ENCODE measurements at regions not wholly inside any gene's neighbourhood (a gene's known extent, or its start where the extent isn't known, plus 50 kb on each side); places are given as distances from the start of the nearest gene placed in this dataset.
"Not testable (repeated sequence)": the region's sequence is repeated elsewhere in the genome, so short reads cannot be mapped to it uniquely, and the experiment has no call there.

DNA sequence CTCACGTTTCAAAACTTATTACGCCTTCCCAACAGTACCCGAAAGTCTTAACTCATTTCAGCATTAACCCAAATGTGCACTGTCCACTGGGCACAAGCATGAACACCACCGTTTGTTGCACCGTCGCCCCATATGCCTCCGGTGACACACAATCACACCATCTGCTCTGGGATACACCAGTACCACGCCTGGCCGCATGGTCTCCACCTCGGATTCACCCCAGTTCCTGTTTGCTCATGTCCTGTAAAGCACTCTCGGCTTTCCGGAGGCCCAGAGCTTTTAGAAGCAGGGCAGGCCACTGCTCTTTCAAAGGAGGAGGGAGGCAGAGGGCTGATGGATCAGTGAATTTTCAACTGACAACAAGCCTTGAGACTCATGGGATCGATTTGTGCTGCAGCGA is 1570.0 kb upstream of the DEFB115 start:
- in situ Hi-C loops (cut with MboI; ENCODE audit: low pct_unique_long_range_greater_than_20kb, low sequenced_read_pairs): no loop called here
- no peak for DNase-seq

DNA sequence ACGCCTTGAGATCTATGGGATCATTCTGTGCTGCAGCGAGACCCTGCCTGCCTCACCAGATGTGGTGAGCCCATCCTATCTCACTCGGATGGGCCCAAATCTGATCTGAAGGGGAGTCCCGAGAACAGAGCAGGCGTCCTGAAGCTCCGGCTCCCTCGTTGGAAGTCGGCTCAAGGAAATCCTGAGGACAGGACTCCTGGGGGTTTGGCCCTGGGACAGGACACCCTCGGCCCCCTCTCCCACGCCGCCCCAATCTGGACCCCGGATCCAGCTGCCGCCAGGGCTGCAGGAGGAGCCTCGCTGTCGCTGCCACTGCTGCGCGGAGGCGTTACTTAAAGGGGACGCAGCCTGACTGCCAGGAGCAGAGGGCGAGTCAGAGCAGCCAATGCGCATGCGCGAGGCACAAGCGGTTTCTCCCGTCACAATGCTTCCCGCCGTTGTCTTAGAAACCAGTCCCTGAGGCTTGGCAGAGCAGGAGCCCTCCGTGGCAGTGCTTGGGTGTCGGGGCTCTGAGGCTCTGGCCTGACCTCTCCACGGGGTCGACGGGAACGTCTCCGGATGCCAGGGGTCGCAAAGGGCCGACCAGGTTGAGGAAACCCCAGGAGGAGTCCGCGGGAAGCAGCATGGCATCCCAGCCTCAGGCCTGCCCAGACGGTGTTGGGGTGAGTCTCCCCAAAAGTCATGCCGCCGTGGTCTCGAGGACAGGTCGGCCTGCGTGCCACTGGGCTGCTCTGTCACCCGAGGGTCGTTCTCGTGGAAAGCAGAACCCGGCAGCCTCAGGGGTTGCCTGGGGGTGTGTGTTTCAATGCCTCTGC is 1567.8 kb upstream of the DEFB115 start:
- in situ Hi-C loops (cut with MboI; ENCODE audit: low pct_unique_long_range_greater_than_20kb, low sequenced_read_pairs): no loop called here
- DNase-seq: no peak

- in situ Hi-C loops (cut with MboI; ENCODE audit: low pct_unique_long_range_greater_than_20kb, low sequenced_read_pairs): no loop called here
- DNase-seq: no peak
These were observed 1567.2 kb upstream of the DEFB115 start for GRCh38 chr20:29690274-29690673.

- no peak for DNase-seq
- in situ Hi-C loops (cut with MboI; ENCODE audit: low pct_unique_long_range_greater_than_20kb, low sequenced_read_pairs): no loop called here
These were observed 1516.9 kb upstream of the DEFB115 start for GRCh38 chr20:29740601-29740950.

DNA sequence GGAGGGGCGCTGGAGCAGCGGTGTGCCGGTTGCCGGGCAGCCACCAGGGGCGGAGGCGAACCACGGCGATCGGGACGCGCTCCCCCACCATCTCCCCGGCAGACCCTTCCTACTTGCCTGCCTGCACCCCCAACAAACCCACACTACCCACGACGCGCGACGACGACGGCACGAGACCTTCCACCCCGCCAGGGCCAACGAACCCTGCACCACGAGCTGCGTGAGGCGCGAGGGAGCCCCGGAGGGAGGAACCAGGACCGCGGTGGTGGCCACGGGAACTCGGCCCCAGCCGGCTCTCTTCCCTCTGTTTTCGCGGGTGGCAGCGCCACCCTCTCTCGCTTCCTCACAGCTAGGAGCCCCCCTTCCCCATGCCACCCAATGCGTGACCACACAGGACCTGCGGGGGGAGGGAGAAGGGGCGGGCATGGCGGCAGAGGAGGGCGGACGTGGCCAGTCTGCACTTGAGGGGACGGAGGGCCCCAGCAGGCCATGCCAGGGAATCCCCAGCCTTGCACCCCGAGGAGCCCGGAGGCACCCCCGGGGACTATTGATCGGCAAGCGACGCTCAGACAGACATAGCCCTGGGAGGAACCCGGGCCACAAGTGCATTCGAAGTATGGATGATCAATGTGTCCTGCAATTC is 1516.4 kb upstream of the DEFB115 start:
- no peak for DNase-seq
- in situ Hi-C loops (cut with MboI; ENCODE audit: low pct_unique_long_range_greater_than_20kb, low sequenced_read_pairs): no loop called here

DNA sequence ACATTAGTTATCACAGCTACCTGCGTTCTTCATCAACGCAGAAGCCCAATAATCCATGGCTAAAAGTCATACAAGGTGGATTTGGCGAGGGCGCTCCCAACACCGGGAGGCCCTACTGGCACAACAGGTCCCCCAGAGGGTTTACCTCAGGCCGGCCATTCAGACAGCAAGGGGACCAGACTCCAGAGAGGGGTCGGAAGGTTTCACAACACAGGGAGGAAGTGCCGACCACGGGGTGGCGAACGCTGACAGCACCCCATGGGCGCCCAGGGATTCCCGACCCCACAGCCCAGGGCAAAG is 1515.9 kb upstream of the DEFB115 start:
- in situ Hi-C loops (cut with MboI; ENCODE audit: low pct_unique_long_range_greater_than_20kb, low sequenced_read_pairs): no loop called here
- no peak for DNase-seq

DNA sequence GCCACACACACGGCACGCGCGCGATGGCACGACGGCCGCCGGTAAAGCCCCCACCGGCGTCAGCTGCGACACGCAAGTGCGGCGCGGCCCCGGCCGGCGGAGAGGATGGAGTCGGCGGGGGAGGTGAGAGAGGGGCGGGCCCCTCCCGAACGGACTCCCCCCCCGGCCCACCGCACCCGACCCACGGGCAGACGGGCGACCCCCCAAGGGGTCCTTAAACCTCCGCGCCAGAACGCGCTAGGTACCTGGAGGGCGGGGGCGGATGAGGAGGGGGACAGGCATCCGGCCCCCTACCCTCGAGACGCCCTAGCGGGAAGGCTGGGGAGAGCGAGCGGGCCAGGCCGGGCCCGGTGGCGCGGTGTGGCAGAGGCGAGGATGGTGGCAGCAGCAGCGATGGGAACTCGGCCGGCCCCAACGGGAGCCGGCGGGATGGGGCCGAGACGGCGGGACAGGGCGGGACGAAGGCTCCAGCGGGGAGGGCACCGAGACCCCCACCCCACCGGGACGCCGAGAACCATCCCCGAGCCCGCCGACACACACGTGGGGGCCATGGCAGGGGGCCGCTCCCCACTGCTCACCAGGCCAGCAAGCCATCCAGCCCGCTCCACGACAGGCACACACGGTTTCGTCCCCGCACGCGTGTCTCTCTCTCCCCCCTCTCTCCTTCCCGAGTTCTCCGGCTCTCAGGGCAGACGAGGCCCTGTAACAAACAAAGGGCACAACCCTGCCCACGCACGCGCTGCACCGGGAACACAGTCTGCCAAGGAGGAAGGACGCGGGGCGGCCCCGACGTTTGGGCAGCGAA is 1515.4 kb upstream of the DEFB115 start:
- in situ Hi-C loops (cut with MboI; ENCODE audit: low pct_unique_long_range_greater_than_20kb, low sequenced_read_pairs): no loop called here

DNA sequence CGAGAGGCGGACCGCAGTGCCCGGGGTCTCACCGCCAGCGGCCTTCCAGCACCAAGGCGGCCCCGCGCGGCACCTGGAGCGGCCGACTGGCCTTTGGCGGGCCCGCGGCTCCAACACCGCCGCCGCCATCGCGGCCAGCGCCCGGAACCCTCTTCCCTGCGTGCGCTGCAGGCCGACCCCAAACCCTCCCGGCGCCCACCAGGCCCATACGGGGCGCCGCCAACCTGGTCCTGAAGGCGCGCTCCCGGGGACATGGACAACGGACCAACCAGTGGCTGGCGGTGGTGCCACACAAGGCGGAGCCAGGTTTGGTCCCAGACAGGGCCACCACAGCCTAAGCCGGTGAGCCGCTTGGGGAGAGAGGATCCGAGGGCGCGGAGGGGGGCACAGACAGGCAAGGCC is 1514.8 kb upstream of the DEFB115 start:
- no peak for DNase-seq
- in situ Hi-C loops (cut with MboI; ENCODE audit: low pct_unique_long_range_greater_than_20kb, low sequenced_read_pairs): no loop called here

More for the DNA sequence above, 1515.4 kb upstream of the DEFB115 start:
- DNase-seq: no peak

DNA sequence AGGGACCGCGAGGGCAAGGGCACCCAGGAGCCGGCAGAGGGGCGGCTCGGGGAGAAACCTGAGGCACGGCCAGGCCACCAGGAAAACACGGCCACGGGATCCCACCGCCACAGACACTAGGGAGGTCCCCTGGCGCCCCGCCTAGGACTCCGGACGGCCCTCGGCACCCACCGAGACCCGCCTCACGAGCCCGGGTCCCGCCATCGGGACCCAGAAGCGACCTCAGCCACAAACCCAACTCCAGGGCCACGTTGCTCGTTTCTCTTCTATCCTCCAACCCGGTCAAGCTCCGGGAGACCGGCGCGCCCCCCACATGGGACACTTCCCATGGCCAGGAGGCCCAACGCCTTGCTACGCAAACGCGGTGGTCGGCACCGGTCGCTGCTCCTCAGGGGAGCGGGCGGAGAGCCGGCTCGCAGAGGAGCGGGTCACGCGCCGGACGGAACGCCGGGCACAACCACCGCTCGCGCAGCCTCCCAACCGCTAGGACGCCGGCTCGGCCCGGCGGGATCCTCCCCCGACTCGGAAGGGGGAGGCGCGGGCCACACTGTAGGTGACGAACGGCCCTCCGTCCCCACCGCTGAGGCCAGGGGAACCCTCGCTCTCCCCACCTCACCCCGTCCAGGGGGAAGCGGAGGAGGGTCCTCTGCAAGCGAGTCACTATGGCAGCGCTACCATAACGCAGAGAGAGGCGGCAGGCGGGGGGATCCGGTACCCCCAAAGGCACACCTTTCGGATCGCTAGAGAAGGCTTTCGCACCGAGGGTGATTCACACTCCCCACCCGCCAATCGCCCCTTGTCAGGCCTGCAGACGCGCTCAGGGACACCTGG is 1514.1 kb upstream of the DEFB115 start:
- no peak for DNase-seq
- in situ Hi-C loops (cut with MboI; ENCODE audit: low pct_unique_long_range_greater_than_20kb, low sequenced_read_pairs): no loop called here

DNA sequence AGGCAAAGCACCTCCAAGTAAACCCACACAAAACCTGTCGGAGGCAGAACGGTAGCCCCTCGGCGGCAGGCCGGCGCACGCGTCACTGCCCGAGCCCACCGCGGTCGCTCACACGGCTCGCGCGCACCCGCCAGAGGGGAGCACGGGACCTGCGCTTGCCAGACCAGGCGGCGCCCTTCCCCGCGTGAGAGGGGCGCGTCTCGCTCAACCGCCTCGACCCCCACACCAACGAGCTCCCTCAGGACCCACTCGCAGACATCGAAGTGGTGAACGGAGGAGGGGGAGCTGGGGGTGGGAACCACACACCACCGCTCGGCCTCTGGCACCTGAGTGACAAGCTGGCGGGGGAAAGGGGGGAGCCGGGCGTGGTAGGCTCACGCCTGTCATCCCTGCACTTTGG is 1513.4 kb upstream of the DEFB115 start:
- DNase-seq: no peak
- in situ Hi-C loops (cut with MboI; ENCODE audit: low pct_unique_long_range_greater_than_20kb, low sequenced_read_pairs): no loop called here

- DNase-seq; in situ Hi-C loops (cut with MboI; ENCODE audit: low pct_unique_long_range_greater_than_20kb, low sequenced_read_pairs): not testable (repeated sequence)
These were observed 1511.8 kb upstream of the DEFB115 start for GRCh38 chr20:29745534-29746245.

DNA sequence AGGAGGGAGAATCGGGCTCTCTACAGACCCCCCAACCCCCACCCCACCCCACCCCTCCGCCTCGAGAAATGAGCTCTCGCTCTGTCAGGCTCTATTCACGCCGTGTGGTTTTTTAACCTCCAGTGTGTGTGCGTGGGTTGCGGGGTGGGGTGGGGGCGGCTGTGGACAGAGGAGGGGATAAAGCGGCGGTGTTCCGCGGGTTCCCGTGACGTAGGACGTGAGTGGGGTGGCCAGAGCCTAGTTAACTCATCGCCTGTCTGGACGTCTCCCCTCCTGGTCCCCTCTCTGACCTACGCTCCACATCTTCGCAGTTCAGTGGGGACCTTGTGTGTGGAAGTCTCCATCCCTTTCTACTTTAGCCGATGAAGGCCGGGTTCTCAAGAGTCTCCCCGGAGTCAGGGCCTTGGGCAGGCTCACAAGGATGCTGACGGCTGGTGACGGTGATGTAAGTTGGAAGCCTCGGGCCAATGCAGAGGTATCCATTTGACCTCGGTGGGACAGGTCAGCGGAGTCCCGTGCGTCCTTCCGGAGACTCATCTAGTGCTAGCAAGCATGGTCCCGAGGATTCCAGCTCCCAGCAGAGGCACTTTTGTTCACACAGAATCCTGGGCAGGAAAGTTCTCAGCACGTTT is 1507.1 kb upstream of the DEFB115 start:
- in situ Hi-C loops (cut with MboI; ENCODE audit: low pct_unique_long_range_greater_than_20kb, low sequenced_read_pairs): no loop called here

DNA sequence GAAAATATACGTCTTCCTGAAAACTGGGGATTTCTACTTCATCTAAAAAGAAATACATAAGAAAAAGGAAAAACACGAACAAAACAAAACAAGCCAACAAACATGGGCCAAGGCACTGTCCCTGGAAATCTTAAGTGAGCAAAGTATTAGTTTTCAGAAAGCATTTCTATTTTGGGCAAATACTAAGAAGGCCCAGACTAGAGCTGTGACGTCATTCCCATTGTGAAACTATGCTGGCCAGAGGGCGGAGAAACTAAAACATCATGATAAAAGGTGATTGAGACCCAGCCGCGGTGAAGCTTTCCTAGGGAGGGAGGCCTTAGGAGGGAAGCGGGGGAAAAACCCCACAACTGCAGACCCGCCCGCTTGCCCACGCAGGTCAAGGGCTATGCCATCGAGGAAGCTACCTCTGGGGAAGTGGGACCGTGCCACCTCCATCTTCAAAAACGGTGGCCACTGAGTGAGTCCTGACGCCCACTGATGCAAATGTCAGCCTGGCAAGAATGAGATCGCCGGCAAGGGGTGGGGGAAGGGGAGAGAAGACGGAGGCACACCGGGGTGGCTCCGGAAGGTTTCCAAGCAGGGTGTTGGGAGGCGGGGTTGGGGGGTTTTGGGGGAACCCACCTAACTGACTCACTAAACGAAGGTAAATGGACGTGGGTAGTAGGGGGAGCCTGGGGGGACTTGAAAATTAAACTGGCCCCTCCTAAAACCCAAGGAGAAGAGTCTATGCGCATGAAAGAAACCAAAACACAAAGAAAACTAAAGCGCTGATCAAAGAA is 1504.6 kb upstream of the DEFB115 start:
- in situ Hi-C loops (cut with MboI; ENCODE audit: low pct_unique_long_range_greater_than_20kb, low sequenced_read_pairs); DNase-seq: not testable (repeated sequence)

More for the DNA sequence above, 1507.1 kb upstream of the DEFB115 start:
- DNase-seq: no peak

DNA sequence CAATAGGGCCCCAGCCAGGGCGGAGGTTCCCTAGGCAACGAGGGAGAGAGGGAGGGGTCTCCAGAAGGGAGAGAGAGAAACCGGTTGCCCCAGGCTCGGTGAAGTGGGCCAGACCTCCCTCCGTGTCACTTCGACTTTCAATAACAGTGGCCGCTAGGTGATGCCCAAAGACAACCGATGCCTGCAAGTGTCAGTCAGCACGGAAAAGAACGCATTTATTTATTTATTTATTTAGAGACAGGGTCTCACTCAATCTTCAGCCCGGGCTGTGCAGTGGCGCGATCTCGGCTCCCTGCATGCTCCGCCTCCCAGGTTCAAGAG is 1504.1 kb upstream of the DEFB115 start:
- in situ Hi-C loops (cut with MboI; ENCODE audit: low pct_unique_long_range_greater_than_20kb, low sequenced_read_pairs): not testable (repeated sequence)

GRCh38 chr20:29753879-29754278 is 1503.6 kb upstream of the DEFB115 start:
- in situ Hi-C loops (cut with MboI; ENCODE audit: low pct_unique_long_range_greater_than_20kb, low sequenced_read_pairs); DNase-seq: not testable (repeated sequence)

More for the DNA sequence above, 1504.1 kb upstream of the DEFB115 start:
- DNase-seq: not testable (repeated sequence)

GRCh38 chr20:29755854-29756498 is 1501.5 kb upstream of the DEFB115 start:
- in situ Hi-C loops (cut with MboI; ENCODE audit: low pct_unique_long_range_greater_than_20kb, low sequenced_read_pairs): not testable (repeated sequence)

DNA sequence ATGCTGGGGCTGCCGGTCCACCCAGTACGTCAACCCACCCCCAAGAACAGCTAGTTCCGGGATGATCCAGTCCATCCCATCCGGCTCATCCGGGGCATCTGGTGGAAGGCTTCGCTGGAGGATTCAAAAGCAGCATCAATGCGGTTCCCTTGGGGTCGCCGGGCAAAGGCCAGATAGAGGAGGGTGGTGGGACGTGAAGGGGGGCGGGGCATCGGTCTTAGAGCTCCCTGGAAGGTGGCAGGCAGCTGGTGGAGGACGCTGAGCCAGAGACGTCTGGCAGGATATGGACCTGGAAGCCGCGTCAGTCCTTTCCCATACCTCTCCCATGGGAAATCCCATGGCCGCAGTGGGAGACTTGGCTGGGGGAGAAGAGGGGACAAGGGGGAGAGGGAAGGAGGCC is 1500.8 kb upstream of the DEFB115 start:
- no peak for DNase-seq
- in situ Hi-C loops (cut with MboI; ENCODE audit: low pct_unique_long_range_greater_than_20kb, low sequenced_read_pairs): no loop called here

More at GRCh38 chr20:29755854-29756498, 1501.5 kb upstream of the DEFB115 start:
- DNase-seq: not testable (repeated sequence)
